ENCODE measurements at regions not wholly inside any gene's neighbourhood (a gene's known extent, or its start where the extent isn't known, plus 50 kb on each side); places are given as distances from the start of the nearest gene placed in this dataset.

GRCh38 chr13:83825676-83826075 lies 56.6 kb downstream of the SLITRK1 start:
- no peak overlapping the region for H3K9ac ChIP-seq (ENCODE audit: low read depth in 2 of 2, low read length in 2 of 2)
- no peaks in the 10 kb centered on the region for H3K9me3 ChIP-seq
- H3K27me3 ChIP-seq = no peaks in the 10 kb centered on the region
- H3K36me3 ChIP-seq = no peaks in the 10 kb centered on the region
- DNase-seq = no peak
- intact Hi-C loops (cut with DNase I) = no loop called here
- H3K4me3 ChIP-seq = no peak overlapping the region
- H3K27ac ChIP-seq = no peak overlapping the region
- TF ChIP-seq CTCF (IDR thresholded peaks at IDR 0.05) = no peak
- H3K4me1 ChIP-seq = no peaks in the 10 kb centered on the region

- no peak for TF ChIP-seq CTCF (IDR thresholded peaks at IDR 0.05)
- Histone ChIP-seq H3K9ac (ENCODE audit: low read depth in 2 of 2, low read length in 2 of 2) (no peak overlapping the region), H3K4me3 (no peak overlapping the region), H3K4me1 (no peaks in the 10 kb centered on the region), H3K9me3 (no peaks in the 10 kb centered on the region), H3K36me3 (no peaks in the 10 kb centered on the region), H3K27me3 (no peaks in the 10 kb centered on the region), H3K27ac (no peak overlapping the region)
- DNase-seq = no peak
- intact Hi-C loops (cut with DNase I) = no loop called here
Measured at GRCh38 chr13:83824560-83824959, 57.7 kb downstream of the SLITRK1 start.

- Histone ChIP-seq H3K4me1 (no peaks in the 10 kb centered on the region), H3K27me3 (no peaks in the 10 kb centered on the region), H3K27ac (no peak overlapping the region), H3K4me3 (no peak overlapping the region), H3K9ac (ENCODE audit: low read depth in 2 of 2, low read length in 2 of 2) (no peak overlapping the region), H3K9me3 (no peaks in the 10 kb centered on the region), H3K36me3 (no peaks in the 10 kb centered on the region)
- no peak for DNase-seq
- TF ChIP-seq CTCF (IDR thresholded peaks at IDR 0.05) = no peak
- intact Hi-C loops (cut with DNase I) = no loop called here
Measured at GRCh38 chr13:83824120-83824519, 58.2 kb downstream of the SLITRK1 start.

GRCh38 chr13:83819611-83820010 lies 62.7 kb downstream of the SLITRK1 start:
- no peak for TF ChIP-seq CTCF (IDR thresholded peaks at IDR 0.05)
- Histone ChIP-seq H3K4me3 (no peak overlapping the region), H3K9ac (ENCODE audit: low read depth in 2 of 2, low read length in 2 of 2) (no peak overlapping the region), H3K9me3 (no peaks in the 10 kb centered on the region), H3K27me3 (no peaks in the 10 kb centered on the region), H3K36me3 (no peaks in the 10 kb centered on the region), H3K27ac (no peak overlapping the region), H3K4me1 (no peaks in the 10 kb centered on the region)
- no peak for DNase-seq
- intact Hi-C loops (cut with DNase I) = no loop called here

GRCh38 chr13:83819156-83819555 lies 63.1 kb downstream of the SLITRK1 start:
- intact Hi-C loops (cut with DNase I) = no loop called here
- no peak overlapping the region for H3K4me3 ChIP-seq
- H3K36me3 ChIP-seq = no peaks in the 10 kb centered on the region
- no peak for TF ChIP-seq CTCF (IDR thresholded peaks at IDR 0.05)
- no peak overlapping the region for H3K27ac ChIP-seq
- no peaks in the 10 kb centered on the region for H3K9me3 ChIP-seq
- no peaks in the 10 kb centered on the region for H3K4me1 ChIP-seq
- DNase-seq = no peak
- no peaks in the 10 kb centered on the region for H3K27me3 ChIP-seq
- no peak overlapping the region for H3K9ac ChIP-seq (ENCODE audit: low read depth in 2 of 2, low read length in 2 of 2)

- no peak for DNase-seq
- intact Hi-C loops (cut with DNase I) = no loop called here
- no peak overlapping the region for H3K9ac ChIP-seq (ENCODE audit: low read depth in 2 of 2, low read length in 2 of 2)
Measured at GRCh38 chr13:83816081-83816480, 66.2 kb downstream of the SLITRK1 start.

More at GRCh38 chr13:83816081-83816480, 66.2 kb downstream of the SLITRK1 start:
- Histone ChIP-seq H3K27me3 (no peaks in the 10 kb centered on the region), H3K36me3 (no peaks in the 10 kb centered on the region), H3K4me1 (no peaks in the 10 kb centered on the region), H3K9me3 (no peaks in the 10 kb centered on the region), H3K4me3 (no peak overlapping the region), H3K27ac (no peak overlapping the region)
- TF ChIP-seq CTCF (IDR thresholded peaks at IDR 0.05) = no peak

Data from colonic mucosa (tissue), 4 donors.